ENCODE measurements at regions not wholly inside any gene's neighbourhood (a gene's known extent, or its start where the extent isn't known, plus 50 kb on each side); places are given as distances from the start of the nearest gene placed in this dataset.
"Not testable (repeated sequence)": the region's sequence is repeated elsewhere in the genome, so short reads cannot be mapped to it uniquely, and the experiment has no call there.

DNA sequence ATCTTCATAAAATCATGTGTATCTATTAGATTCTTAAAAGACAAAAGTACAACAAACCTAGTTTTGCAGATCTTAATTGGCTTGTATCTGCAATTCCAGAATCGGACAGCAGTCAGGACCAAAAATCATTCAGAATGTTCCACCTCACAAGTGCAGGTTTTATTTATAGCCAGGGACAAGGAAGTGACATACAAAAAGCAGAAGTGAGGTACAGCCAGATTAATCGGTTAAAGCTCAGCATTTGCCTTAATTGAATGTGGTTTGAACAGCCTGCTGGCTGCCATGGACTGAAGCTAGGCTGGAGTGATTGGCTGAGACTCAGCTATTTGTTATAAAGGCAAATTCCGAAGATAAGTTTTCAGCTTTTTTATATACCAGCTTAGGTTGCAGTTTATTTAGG lies 932.6 kb downstream of the C4orf33 start:
- no peak for DNase-seq

GRCh38 chr4:130029442-130029841 lies 933.5 kb downstream of the C4orf33 start:
- DNase-seq = no peak

- DNase-seq = no peak
These were observed 935.9 kb downstream of the C4orf33 start for GRCh38 chr4:130031858-130032257.

DNA sequence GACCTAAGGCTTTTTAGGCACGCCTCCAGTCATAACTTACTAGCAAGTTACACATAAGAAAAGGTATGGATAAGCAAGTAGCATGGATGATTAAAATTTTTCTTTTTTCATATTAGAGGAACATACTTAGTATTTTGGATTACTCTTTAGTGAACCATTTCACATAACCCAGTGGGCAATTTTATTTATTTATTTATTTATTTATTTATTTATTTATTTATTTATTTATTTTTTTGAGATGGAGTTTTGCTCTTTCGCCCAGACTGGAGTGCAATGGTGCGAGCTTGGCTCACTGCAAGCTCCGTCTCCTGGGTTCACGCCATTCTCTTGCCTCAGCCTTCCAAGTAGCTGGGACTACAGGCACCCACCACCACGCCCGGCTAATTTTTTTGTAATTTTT lies 937.7 kb downstream of the C4orf33 start:
- not testable (repeated sequence) for DNase-seq

GRCh38 chr4:130034876-130035275 lies 938.9 kb downstream of the C4orf33 start:
- DNase-seq = no peak

- DNase-seq = no peak
These were observed 939.4 kb downstream of the C4orf33 start for GRCh38 chr4:130035391-130035790.

GRCh38 chr4:130037866-130038265 lies 941.9 kb downstream of the C4orf33 start:
- not testable (repeated sequence) for DNase-seq

GRCh38 chr4:130038540-130038939 lies 942.6 kb downstream of the C4orf33 start:
- DNase-seq = not testable (repeated sequence)

- no peak for DNase-seq
These were observed 947.8 kb downstream of the C4orf33 start for GRCh38 chr4:130043732-130044160.

- no peak for DNase-seq
These were observed 949.0 kb downstream of the C4orf33 start for GRCh38 chr4:130044788-130045531.

DNA sequence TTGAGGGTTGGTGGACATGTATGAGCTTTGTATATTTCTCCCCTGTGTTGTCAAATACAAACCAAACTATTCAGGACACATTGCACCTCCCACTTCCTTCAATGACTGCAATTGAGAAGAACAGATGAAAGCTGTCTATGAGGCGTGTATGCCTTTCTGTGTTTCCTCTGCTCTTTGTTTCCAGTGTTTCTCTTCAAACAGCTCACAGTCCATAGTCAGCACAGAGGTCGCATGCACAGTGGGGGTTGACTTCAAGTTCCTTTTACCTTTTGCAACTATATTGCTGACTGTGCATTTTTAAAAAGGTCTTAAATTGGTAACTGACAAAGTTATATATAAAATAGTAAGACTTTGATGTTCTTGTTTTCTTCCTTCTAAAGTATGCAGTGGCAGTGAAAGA lies 957.8 kb downstream of the C4orf33 start:
- DNase-seq = no peak

- no peak for DNase-seq
These were observed 959.0 kb downstream of the C4orf33 start for GRCh38 chr4:130054908-130055307.

- DNase-seq = no peak
These were observed 960.3 kb downstream of the C4orf33 start for GRCh38 chr4:130056286-130056685.

DNA sequence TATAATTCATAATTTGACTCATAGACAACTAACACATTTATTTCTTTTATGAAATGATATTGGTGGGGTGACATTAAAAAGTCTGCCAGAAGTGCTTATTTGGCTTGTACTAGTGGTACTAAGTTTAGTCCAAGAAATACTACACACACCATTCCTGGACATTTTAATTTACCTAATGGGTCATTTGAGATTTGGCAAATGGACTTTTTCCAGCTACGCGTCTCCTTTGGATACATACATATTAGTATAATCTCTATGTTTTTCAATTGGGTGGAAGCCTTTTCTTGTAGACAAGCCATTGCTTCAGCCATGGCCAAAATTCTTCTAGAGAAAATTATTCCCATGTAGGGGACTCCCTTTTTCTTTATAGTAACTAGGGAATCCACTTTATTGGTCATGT lies 968.5 kb downstream of the C4orf33 start:
- DNase-seq = no peak

GRCh38 chr4:130067419-130067818 lies 971.5 kb downstream of the C4orf33 start:
- DNase-seq = no peak

DNA sequence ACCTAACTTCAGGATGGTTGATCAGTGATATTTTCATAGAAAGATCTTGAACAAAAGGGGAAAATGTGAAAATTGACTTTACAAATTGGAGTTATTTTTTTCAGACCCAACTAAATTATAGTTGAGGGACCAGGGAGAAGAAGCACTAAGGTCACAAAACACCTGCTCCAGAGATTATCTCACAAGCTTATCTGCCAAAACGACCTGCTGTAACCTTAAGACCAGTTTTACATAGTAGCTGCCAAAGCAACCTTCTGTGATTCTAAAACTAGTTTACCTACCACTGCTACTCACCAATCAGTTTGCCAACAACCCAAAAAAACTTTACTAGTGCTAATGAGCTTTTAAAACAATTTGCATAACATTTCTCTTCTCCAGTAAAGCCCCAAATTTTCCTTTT lies 972.1 kb downstream of the C4orf33 start:
- DNase-seq = no peak

GRCh38 chr4:130071746-130072145 lies 975.8 kb downstream of the C4orf33 start:
- DNase-seq = no peak

DNA sequence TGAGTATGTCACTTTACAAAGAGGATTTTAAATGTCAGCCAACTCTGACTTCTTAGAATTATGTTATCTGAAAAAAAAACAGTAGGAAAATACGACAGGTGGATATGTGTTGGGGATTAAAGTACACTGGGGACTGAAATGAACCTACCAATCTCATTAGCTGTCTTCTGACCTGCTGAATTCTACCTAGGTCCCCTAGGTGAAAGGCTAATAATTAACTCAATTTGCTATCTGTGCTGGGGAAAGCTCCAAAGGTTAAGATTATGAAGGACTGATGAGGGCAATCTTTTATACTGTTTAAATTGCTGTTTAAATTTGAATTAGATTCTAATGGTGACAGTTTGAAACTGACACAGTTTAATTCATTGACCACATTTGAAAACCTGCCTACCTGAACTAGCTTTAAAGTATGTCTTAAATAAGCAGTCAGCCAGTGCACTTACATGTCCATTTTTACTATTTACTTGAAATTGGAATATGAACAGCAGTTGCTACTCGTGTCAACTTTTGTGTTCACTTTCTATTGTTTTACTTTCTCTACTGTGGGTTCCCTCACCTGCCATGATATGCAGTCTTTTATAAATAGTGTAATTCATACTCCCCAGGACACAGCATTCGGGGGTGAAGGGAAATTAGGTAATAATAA lies 977.3 kb downstream of the C4orf33 start:
- DNase-seq = no peak

- DNase-seq = no peak
These were observed 978.1 kb downstream of the C4orf33 start for GRCh38 chr4:130074096-130074495.

DNA sequence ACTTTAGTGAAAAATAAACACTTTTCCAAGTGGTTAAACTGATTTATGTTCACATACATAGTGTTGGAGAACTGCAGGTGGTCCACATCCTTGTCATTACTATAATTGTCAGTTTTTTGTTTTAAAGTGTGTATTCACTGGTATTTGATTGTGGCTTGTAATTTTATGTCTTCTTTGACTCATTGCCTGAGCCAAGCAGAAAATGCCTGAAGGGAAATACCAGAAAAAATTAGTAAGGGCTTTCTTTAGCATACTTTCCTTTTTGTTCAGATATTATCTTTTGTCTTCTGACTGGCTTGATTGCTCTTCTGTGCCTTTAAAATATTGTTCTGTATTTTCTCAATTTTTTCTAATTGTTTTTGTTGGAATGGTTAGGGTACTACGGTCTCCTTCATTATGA lies 981.3 kb downstream of the C4orf33 start:
- DNase-seq = no peak

DNA sequence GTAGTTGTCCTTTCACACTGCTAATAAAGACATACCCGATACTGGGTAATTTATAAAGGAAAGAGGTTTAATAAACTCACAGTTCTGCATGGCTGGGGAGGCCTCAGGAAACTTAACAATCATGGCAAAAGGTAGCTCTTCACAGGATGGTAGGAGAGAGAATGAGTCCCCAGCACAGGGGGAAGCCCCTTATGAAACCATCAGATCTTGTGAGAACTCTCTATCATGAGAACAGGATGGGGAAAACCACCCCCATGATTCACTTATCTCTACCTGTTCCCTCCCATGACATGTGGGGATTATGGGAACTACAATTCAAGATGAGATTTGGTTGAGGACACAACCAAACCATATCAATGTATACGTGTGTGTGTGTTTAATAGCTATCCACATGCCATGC lies 983.1 kb downstream of the C4orf33 start:
- DNase-seq = not testable (repeated sequence)

DNA sequence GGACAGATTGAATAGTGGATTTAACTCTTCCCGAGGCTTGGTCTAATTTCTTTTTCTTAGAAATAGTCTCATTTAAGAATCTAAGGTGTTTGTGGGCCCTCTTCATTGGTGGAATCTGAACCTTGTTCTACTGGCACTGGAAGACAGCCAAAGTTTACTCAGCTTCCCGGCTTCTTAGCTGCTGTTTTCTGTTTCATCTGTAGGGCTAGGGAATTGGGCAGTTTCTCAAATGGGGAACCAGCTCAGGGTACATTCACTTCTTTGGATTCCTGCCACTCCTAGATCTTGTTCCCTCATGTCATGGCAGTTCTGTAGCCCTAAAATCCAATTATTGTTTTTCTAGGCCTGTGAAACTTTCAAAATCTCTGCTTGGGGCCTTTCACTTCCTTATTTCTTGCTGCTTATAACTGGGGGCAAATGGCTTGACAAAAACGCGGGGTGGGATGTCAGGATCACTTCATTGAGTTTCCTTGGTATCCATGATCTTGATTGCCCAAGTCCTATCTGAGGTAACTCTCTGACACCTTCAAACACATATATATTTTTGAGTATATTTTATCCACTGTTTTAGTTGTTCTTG lies 985.0 kb downstream of the C4orf33 start:
- DNase-seq = no peak

DNA sequence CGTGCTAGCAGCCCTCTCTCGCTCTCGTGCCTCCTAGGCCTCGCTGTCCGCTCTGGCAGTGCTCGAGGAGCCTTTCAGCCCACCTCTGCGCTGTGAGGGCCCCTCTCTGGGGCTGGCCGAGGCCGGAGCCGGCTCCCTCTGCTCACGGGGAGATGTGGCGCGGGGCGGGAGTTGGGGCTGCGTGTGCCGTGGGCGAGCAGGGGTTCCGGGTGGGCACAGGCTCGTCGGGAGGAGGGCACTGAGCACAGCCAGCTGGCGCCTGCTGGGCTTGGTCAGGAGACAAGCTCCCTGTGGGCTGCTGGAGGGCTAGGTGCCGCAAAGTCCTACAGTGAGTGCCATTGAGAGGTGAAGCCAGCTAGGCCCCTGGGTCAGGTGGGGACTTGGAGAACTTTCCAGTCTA lies 994.5 kb downstream of the C4orf33 start:
- DNase-seq = no peak

Measured in activated T-cell treated with anti-CD3 and anti-CD28 coated beads for 4 hours (primary cell).